B cell (primary cell): ENCODE measurements at regions not wholly inside any gene's neighbourhood (a gene's known extent, or its start where the extent isn't known, plus 50 kb on each side); places are given as distances from the start of the nearest gene placed in this dataset.
"Not testable (repeated sequence)": the region's sequence is repeated elsewhere in the genome, so short reads cannot be mapped to it uniquely, and the experiment has no call there.

Source experiments
- ATAC-seq: fragments of 200-7000 bp; cut with Tn5 transposase; one replicate; pipeline ENCODE4 v1.10.0; 2021; ENCODE audit warnings: low read depth, mild to moderate bottlenecking, moderate number of reproducible peaks, moderate library complexity
- CTCF ChIA-PET: fragments of 350-600 bp; sonication (Branson Sonifier 250); formaldehyde crosslinking; loops from one replicate; lab custom pipeline; 2021; ENCODE audit warnings: antibody characterized with exemption, inconsistent platforms; lab: Charles Lee
- POLR2A ChIA-PET: fragments of 350-600 bp; sonication (Branson Sonifier 250); formaldehyde crosslinking; loops from one replicate; lab custom pipeline; 2021; ENCODE audit warnings: antibody characterized with exemption; lab: Charles Lee
- DNase-seq: peaks from one replicate; pipeline ENCODE4 v3.0.0; 2013
- H2AFZ ChIP-seq: 2 replicates; pipeline ENCODE4 v1.6.1; 2012; ENCODE audit warnings: mild to moderate bottlenecking, low read depth, low read length; ENCODE audit not compliant: insufficient read depth, poor library complexity, severe bottlenecking
- H3K27ac ChIP-seq, 2 donors: 1 replicate in 1 of 2; 2 replicates in 1 of 2; pipeline ENCODE4 v1.5.1; 2012 to 2013; ENCODE audit warnings: low read length in 2 of 2, mild to moderate bottlenecking in 2 of 2, moderate library complexity in 1 of 2
- H3K27me3 ChIP-seq, 4 experiments: fragments of 200-600 bp in 1 of 4; sonication (generic) in 1 of 4; replicated peaks in 1 of 4; 1 replicate in 2 of 4; 2 replicates in 2 of 4; pipeline versions ENCODE4 v1.6.1 to v1.7.0; 2013 to 2016; ENCODE audit warnings: low read length in 3 of 4, mild to moderate bottlenecking in 2 of 4, mixed read lengths in 1 of 4, moderate library complexity in 1 of 4; ENCODE audit not compliant: insufficient read depth in 4 of 4, control insufficient read depth in 3 of 4; ENCODE audit errors: control extremely low read depth in 1 of 4
- H3K36me3 ChIP-seq, 2 experiments: replicated peaks in 1 of 2; 1 replicate in 1 of 2; 2 replicates in 1 of 2; pipeline versions ENCODE4 v1.6.1 to v1.7.1; 2013; ENCODE audit warnings: low read length in 1 of 2; ENCODE audit not compliant: insufficient read depth in 2 of 2, control insufficient read depth in 1 of 2; ENCODE audit errors: control extremely low read depth in 1 of 2, extremely low read depth in 1 of 2
- H3K4me1 ChIP-seq, 2 donors: fragments of 200-600 bp in 1 of 2; sonication (generic) in 1 of 2; 1 replicate in 1 of 2; 2 replicates in 1 of 2; pipeline versions ENCODE4 v1.5.1 to v1.6.1; 2013 to 2017; ENCODE audit warnings: low read length in 2 of 2; ENCODE audit not compliant: control insufficient read depth in 2 of 2, insufficient read depth in 2 of 2
- H3K4me2 ChIP-seq: replicated peaks from 2 replicates; pipeline ENCODE3; 2012; ENCODE audit warnings: mild to moderate bottlenecking, low read depth, low read length; ENCODE audit not compliant: poor library complexity, severe bottlenecking
- H3K4me3 ChIP-seq, 5 experiments: fragments of 200-600 bp in 1 of 5; sonication (generic) in 1 of 5; 1 replicate in 3 of 5; 2 replicates in 2 of 5; pipeline versions ENCODE4 v1.5.1 to v1.7.0; 2011 to 2016; ENCODE audit warnings: low read length in 4 of 5, mild to moderate bottlenecking in 4 of 5, low read depth in 2 of 5, control low read depth in 1 of 5, moderate library complexity in 1 of 5; ENCODE audit not compliant: insufficient read depth in 1 of 5; ENCODE audit errors: control extremely low read depth in 1 of 5, extremely low read depth in 1 of 5
- H3K79me2 ChIP-seq: fragments of 200-600 bp; sonication (generic); one replicate; pipeline ENCODE4 v1.6.0; 2016; ENCODE audit warnings: low read length; ENCODE audit not compliant: control insufficient read depth, insufficient read depth
- H3K9ac ChIP-seq: fragments of 200-600 bp; sonication (generic); 2 replicates; pipeline ENCODE4 v1.6.1; 2017; ENCODE audit warnings: mild to moderate bottlenecking, low read length, moderate library complexity
- H3K9me3 ChIP-seq, 3 donors: one replicate each; pipeline versions ENCODE4 v1.6.1 to v1.7.1; 2013; ENCODE audit warnings: low read length in 2 of 3; ENCODE audit not compliant: control insufficient read depth in 2 of 3, insufficient read depth in 1 of 3; ENCODE audit errors: control extremely low read depth in 1 of 3
- H4K20me1 ChIP-seq: 2 replicates; pipeline ENCODE4 v1.6.0; 2012; ENCODE audit warnings: mild to moderate bottlenecking, low read length; ENCODE audit not compliant: insufficient read depth, control insufficient read depth, poor library complexity, severe bottlenecking
- H3K27ac Mint-ChIP-seq: one replicate; pipeline ENCODE4 v1.8.0; 2021; ENCODE audit warnings: mixed read lengths
- H3K27me3 Mint-ChIP-seq: one replicate; pipeline ENCODE4 v1.8.0; 2021; ENCODE audit warnings: mixed read lengths
- H3K4me1 Mint-ChIP-seq: one replicate; pipeline ENCODE4 v1.8.0; 2021; ENCODE audit warnings: mixed read lengths
- H3K4me3 Mint-ChIP-seq: one replicate; pipeline ENCODE4 v1.8.0; 2021; ENCODE audit warnings: mixed read lengths
- H3K9me3 Mint-ChIP-seq: one replicate; pipeline ENCODE4 v1.8.0; 2022; ENCODE audit warnings: mixed read lengths; ENCODE audit not compliant: insufficient read depth
- CTCF ChIP-seq: fragments of 200-600 bp; IDR thresholded peaks from one replicate; pipeline ENCODE4 v1.8.0; 2022; ENCODE audit warnings: antibody characterized with exemption, mild to moderate bottlenecking
- EZH2 ChIP-seq: IDR thresholded peaks from 2 replicates; pipeline ENCODE4 v1.6.1; 2012; ENCODE audit warnings: borderline replicate concordance, low read depth, mild to moderate bottlenecking, moderate library complexity, low read length; ENCODE audit not compliant: insufficient read depth, poor library complexity, severe bottlenecking
- WGBS: methylation state at CpG from one replicate; pipeline ENCODE4 v1.1.5; 2013; ENCODE audit warnings: missing lambda C conversion rate; ENCODE audit not compliant: insufficient coverage; 5-methylcytosine and 5-hydroxymethylcytosine counted together
- intact Hi-C: fragments of 100-400 bp; cut with micrococcal nuclease; formaldehyde crosslinking; loops from one replicate; pipeline ENCODE4 v1.10.0; 2022

DNA sequence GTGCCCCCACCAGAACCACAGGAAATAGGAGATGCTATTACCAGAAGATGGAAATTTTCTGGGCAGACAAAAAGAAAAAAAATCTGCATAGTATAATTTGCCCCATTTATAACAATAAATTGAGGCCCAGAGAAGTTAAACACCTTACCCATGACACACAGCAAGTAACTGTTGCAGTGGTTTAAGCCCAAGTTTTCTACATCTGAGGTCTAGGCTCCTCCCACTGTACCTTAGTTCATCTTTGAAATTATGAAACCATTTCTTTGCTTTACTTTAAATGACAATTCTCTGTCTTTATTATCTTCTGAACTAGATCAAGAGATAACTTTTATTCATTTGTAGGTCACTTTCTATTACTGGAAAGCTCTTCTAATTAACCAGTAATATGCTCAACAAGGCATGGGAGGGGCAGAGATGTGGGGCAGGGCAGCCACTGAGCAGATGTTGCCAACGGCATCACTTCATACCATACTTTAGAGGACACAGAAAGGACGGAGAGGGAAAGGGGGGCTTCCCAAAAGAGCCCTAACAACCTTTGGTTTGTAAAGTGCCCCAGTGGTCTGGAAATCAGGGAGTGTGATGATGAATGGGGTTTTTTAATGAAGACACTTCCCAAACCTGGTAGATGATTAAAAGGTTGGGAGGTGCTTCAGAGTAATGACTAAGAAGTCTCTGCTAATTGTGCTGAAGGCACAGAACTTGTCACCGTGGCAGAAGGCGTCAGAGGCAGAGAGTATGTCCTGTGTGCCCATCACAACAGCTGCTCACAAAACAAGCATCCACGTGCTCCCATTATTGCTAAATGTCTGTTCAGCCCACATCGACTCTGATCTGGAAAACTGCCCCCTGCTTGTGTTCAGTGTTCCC lies 342.5 kb downstream of the SHQ1 start:
- Histone ChIP-seq H3K27me3 (peaks cover 0 to 5% (median 0%) of the 10 kb centered on the region in 4 experiments), H3K79me2 (no peaks in the 10 kb centered on the region), H3K4me2 (no peak overlapping the region), H3K4me3 (no peak overlapping the region), H4K20me1 (no peaks in the 10 kb centered on the region), H3K9ac (no peak overlapping the region), H3K27ac (no peak overlapping the region), H3K9me3 (no peaks in the 10 kb centered on the region), H3K36me3 (no peaks in the 10 kb centered on the region), H2AFZ (no peak overlapping the region), H3K4me1 (no peaks in the 10 kb centered on the region)
- intact Hi-C loops, result no loop called here
- DNase-seq, result no peak
- Mint-ChIP-seq H3K4me1 (no peaks in the 10 kb centered on the region), H3K27ac (no peak overlapping the region), H3K27me3 (peaks cover 5% of the 10 kb centered on the region), H3K4me3 (no peak overlapping the region), H3K9me3 (no peaks in the 10 kb centered on the region)
- POLR2A ChIA-PET, result no interaction called here
- ATAC-seq, result no peak
- WGBS, result 84% methylated on average over 4 of the region's 6 CpGs
- TF ChIP-seq EZH2 (no peak), CTCF (no peak)
- CTCF ChIA-PET, result no interaction called here

DNA sequence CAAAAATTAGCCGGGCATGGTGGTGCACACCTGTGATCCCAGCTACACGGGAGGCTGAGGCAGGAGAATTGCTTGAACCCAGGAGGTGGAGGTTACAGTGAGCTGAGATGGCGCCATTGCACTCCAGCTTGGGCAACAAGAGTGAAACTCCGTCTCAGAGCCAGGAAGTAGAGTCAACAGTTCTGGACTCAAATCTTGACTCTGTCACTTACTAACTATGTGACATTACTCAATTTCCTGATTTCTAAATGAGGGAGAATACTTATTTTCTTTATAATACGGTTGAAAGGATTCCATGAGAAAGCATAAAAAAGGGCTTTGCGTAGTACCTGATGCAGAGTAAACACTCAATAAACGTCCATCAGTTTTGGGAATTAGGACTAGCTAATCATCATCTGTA lies 350.7 kb downstream of the SHQ1 start:
- H2AFZ ChIP-seq, H3K27ac ChIP-seq, DNase-seq, intact Hi-C loops, ATAC-seq, H3K4me3 Mint-ChIP-seq, H3K9me3 Mint-ChIP-seq, H3K4me3 ChIP-seq, H3K4me2 ChIP-seq, H3K36me3 ChIP-seq, H3K27me3 Mint-ChIP-seq, H3K4me1 ChIP-seq, H3K79me2 ChIP-seq, H3K9me3 ChIP-seq, H3K27ac Mint-ChIP-seq, H3K27me3 ChIP-seq, H3K9ac ChIP-seq, POLR2A ChIA-PET, H4K20me1 ChIP-seq: not testable (repeated sequence)
- H3K4me1 Mint-ChIP-seq, result peaks cover 11% of the 10 kb centered on the region
- CTCF ChIA-PET, result interaction anchor here (1.2 kb wide), 1 partner anchor 324 kb away, joined by 3 read pairs; no protein-coding TSS in a partner anchor
- 100% methylated on average over 1 of the region's 7 CpGs for WGBS
